ENCODE measurements at regions not wholly inside any gene's neighbourhood (a gene's known extent, or its start where the extent isn't known, plus 50 kb on each side); places are given as distances from the start of the nearest gene placed in this dataset.

- TF ChIP-seq CTCF (tag by site-specific recombination; IDR thresholded peaks at IDR 0.05), result no peak
- no peak for TF ChIP-seq ATF2 (tag by site-specific recombination; IDR thresholded peaks at IDR 0.05; ENCODE audit: low read depth)
- TF ChIP-seq TSHZ1 (tag by site-specific recombination; IDR thresholded peaks at IDR 0.05; ENCODE audit: borderline replicate concordance), result no peak
- TF ChIP-seq ZNF596 (tag by site-specific recombination; IDR thresholded peaks at IDR 0.05), result no peak
- TF ChIP-seq ZIC2 (tag by site-specific recombination; IDR thresholded peaks at IDR 0.05), result no peak
- TF ChIP-seq ZNF121 (tag by site-specific recombination; IDR thresholded peaks at IDR 0.05), result no peak
- no peak for TF ChIP-seq AEBP2 (tag by site-specific recombination; IDR thresholded peaks at IDR 0.05; ENCODE audit: borderline replicate concordance)
- no peak for TF ChIP-seq WT1 (tag by site-specific recombination; IDR thresholded peaks at IDR 0.05)
- TF ChIP-seq EGR2 (tag by site-specific recombination; IDR thresholded peaks at IDR 0.05; ENCODE audit: low read depth), result no peak
These were observed 335.4 kb downstream of the BRD1 start for GRCh38 chr22:49492308-49492707.
